22Rv1 (cell line): ENCODE measurements at regions not wholly inside any gene's neighbourhood (a gene's known extent, or its start where the extent isn't known, plus 50 kb on each side); places are given as distances from the start of the nearest gene placed in this dataset.

ENCODE experiments used
- CTCF ChIP-seq: fragments of 450-650 bp; IDR thresholded peaks from 2 replicates; pipeline ENCODE4 v1.5.1; 2017; ENCODE audit warnings: mild to moderate bottlenecking
- ZFX ChIP-seq: fragments of 450-650 bp; IDR thresholded peaks from 2 replicates; pipeline ENCODE4 v1.6.1; 2017; ENCODE audit warnings: antibody characterized with exemption, borderline replicate concordance

- TF ChIP-seq CTCF: peak; percentile 21; the same call in 1 of the 2 replicates
- TF ChIP-seq ZFX: no peak
These were observed 226.3 kb upstream of the ZNF608 start for GRCh38 chr5:124972703-124973102.
